OCI-LY7 (cell line): ENCODE measurements at regions not wholly inside any gene's neighbourhood (a gene's known extent, or its start where the extent isn't known, plus 50 kb on each side); places are given as distances from the start of the nearest gene placed in this dataset.

Experiments used
- EZH2phosphoT487 ChIP-seq: fragments of 200-600 bp; sonication (generic); IDR thresholded peaks from 2 replicates; pipeline ENCODE4 v1.6.1; 2018; ENCODE audit warnings: low read depth, borderline replicate concordance, mild to moderate bottlenecking, mixed run types, antibody characterized with exemption, low read length, moderate library complexity, mixed read lengths
- TF ChIP-seq, protein P1 (sequence below): fragments of 200-600 bp; sonication (generic); conservative IDR thresholded peaks from 2 replicates; pipeline ENCODE4 v1.5.1; 2014; ENCODE audit warnings: mild to moderate bottlenecking, antibody characterized with exemption, low read length, moderate library complexity, mixed read lengths

DNA sequence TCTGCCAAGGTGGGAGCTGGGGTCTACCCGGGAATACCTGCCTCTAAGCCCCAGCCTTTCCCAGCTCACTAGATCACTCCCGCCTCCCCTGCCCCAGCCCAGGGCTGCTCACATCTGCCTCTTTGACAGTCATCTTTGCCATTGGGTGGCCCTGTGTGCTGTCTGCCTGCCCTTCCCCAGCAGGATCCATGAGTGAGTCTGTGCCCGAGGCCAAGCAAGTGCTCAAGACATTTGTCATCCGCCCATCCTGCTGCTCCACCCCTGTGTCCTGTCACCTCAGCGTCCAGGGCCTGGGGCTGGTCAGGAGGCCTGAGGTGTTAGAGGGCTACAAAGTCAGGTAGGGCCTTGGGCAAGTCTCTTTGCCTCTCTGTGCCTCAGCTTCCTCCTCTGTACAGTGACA, 89.4 kb downstream of the LSM3 start:
- TF ChIP-seq EZH2phosphoT487 = no peak
- TF ChIP-seq, protein P1, sequence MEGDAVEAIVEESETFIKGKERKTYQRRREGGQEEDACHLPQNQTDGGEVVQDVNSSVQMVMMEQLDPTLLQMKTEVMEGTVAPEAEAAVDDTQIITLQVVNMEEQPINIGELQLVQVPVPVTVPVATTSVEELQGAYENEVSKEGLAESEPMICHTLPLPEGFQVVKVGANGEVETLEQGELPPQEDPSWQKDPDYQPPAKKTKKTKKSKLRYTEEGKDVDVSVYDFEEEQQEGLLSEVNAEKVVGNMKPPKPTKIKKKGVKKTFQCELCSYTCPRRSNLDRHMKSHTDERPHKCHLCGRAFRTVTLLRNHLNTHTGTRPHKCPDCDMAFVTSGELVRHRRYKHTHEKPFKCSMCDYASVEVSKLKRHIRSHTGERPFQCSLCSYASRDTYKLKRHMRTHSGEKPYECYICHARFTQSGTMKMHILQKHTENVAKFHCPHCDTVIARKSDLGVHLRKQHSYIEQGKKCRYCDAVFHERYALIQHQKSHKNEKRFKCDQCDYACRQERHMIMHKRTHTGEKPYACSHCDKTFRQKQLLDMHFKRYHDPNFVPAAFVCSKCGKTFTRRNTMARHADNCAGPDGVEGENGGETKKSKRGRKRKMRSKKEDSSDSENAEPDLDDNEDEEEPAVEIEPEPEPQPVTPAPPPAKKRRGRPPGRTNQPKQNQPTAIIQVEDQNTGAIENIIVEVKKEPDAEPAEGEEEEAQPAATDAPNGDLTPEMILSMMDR = no peak
